GM13976 (cell line): ENCODE measurements at regions not wholly inside any gene's neighbourhood (a gene's known extent, or its start where the extent isn't known, plus 50 kb on each side); places are given as distances from the start of the nearest gene placed in this dataset.
A peak's percentile ranks its signal among the peaks of the same experiment; 100 is the strongest.
"Not testable (repeated sequence)": the region's sequence is repeated elsewhere in the genome, so short reads cannot be mapped to it uniquely, and the experiment has no call there.

Source experiments
- DNase-seq: peaks from one replicate; pipeline ENCODE4 v3.0.0; 2012; ENCODE audit warnings: low spot score
- CTCF ChIP-seq: IDR thresholded peaks from 2 replicates; pipeline ENCODE4 v1.5.1; 2012; ENCODE audit warnings: borderline replicate concordance, mild to moderate bottlenecking; ENCODE audit not compliant: insufficient read depth; ENCODE audit errors: extremely low read depth, missing control alignments, control extremely low read depth
- in situ Hi-C: fragments of 300-500 bp; cut with MboI; formaldehyde crosslinking; loops from one replicate; pipeline ENCODE4 v1.12.0; 2022; ENCODE audit warnings: low sequenced_read_pairs, mixed read lengths, inconsistent platforms; ENCODE audit not compliant: unreplicated experiment

- DNase-seq, result no peak
- in situ Hi-C loops, result no loop called here
- TF ChIP-seq CTCF, result no peak
Observed at GRCh38 chr3:8320711-8321458, 180.7 kb upstream of the LMCD1 start.

- in situ Hi-C loops, result no loop called here
- DNase-seq, result peak; percentile 40
- TF ChIP-seq CTCF, result peak; percentile 21
Observed at GRCh38 chr3:8324747-8325146, 176.9 kb upstream of the LMCD1 start.

- in situ Hi-C loops, result no loop called here
- no peak for DNase-seq
- no peak for TF ChIP-seq CTCF
Observed at GRCh38 chr3:8325306-8325705, 176.3 kb upstream of the LMCD1 start.

GRCh38 chr3:8325833-8326232 lies 175.8 kb upstream of the LMCD1 start:
- in situ Hi-C loops, DNase-seq: not testable (repeated sequence)

- no peak for TF ChIP-seq CTCF
- in situ Hi-C loops, result no loop called here
- DNase-seq, result no peak
Observed at GRCh38 chr3:8327739-8328138, 173.9 kb upstream of the LMCD1 start.

GRCh38 chr3:8328967-8329366 lies 172.7 kb upstream of the LMCD1 start:
- TF ChIP-seq CTCF, result no peak
- in situ Hi-C loops, result no loop called here

GRCh38 chr3:8329598-8329997 lies 172.0 kb upstream of the LMCD1 start:
- in situ Hi-C loops, result no loop called here
- DNase-seq, result no peak
- TF ChIP-seq CTCF, result no peak

More at GRCh38 chr3:8328967-8329366, 172.7 kb upstream of the LMCD1 start:
- DNase-seq, result no peak
